ENCODE measurements at regions not wholly inside any gene's neighbourhood (a gene's known extent, or its start where the extent isn't known, plus 50 kb on each side); places are given as distances from the start of the nearest gene placed in this dataset.

GRCh38 chr9:134967547-134967930, 49.8 kb upstream of the FCN1 start:
- Histone ChIP-seq H3K9me3 (no peaks in the 10 kb centered on the region), H3K36me3 (ENCODE audit: low read depth, missing control alignments) (no peaks in the 10 kb centered on the region), H3K27me3 (no peaks in the 10 kb centered on the region), H3K4me1 (no peaks in the 10 kb centered on the region), H3K27ac (no peak overlapping the region), H3K4me3 (no peak overlapping the region)
- DNase-seq = no peak
- intact Hi-C loops (cut with DNase I; ENCODE audit: low total_unique reads) = no loop called here
- 65 to 88% methylated on average over 1 to 13 of the region's 13 CpGs for WGBS, 2 donors
- no peak for TF ChIP-seq CTCF (IDR thresholded peaks at IDR 0.05)
- TF ChIP-seq POLR2A (IDR thresholded peaks at IDR 0.05) = no peak

GRCh38 chr9:134968011-134968822, 50.5 kb upstream of the FCN1 start:
- TF ChIP-seq CTCF (IDR thresholded peaks at IDR 0.05) = no peak
- H3K27me3 ChIP-seq = no peaks in the 10 kb centered on the region
- H3K4me3 ChIP-seq = no peak overlapping the region
- H3K36me3 ChIP-seq (ENCODE audit: low read depth, missing control alignments) = no peaks in the 10 kb centered on the region
- intact Hi-C loops (cut with DNase I; ENCODE audit: low total_unique reads) = no loop called here
- WGBS, 2 donors = 50 to 51% methylated on average over 13 to 18 of the region's 18 CpGs
- no peak overlapping the region for H3K27ac ChIP-seq
- H3K9me3 ChIP-seq = no peaks in the 10 kb centered on the region
- DNase-seq = no peak
- no peaks in the 10 kb centered on the region for H3K4me1 ChIP-seq

- no peaks in the 10 kb centered on the region for H3K27me3 ChIP-seq
- WGBS, 2 donors = 54 to 88% methylated on average over 3 of the region's 3 CpGs
These were observed 51.0 kb upstream of the FCN1 start for GRCh38 chr9:134968823-134969090.

GRCh38 chr9:134969156-134970045, 51.7 kb upstream of the FCN1 start:
- no peaks in the 10 kb centered on the region for H3K4me1 ChIP-seq
- no peaks in the 10 kb centered on the region for H3K9me3 ChIP-seq
- DNase-seq = no peak
- H3K36me3 ChIP-seq (ENCODE audit: low read depth, missing control alignments) = no peaks in the 10 kb centered on the region
- intact Hi-C loops (cut with DNase I; ENCODE audit: low total_unique reads) = no loop called here
- no peaks in the 10 kb centered on the region for H3K27me3 ChIP-seq
- no peak overlapping the region for H3K27ac ChIP-seq
- 87 to 91% methylated on average over 11 to 15 of the region's 15 CpGs for WGBS, 2 donors
- TF ChIP-seq POLR2A (IDR thresholded peaks at IDR 0.05) (no peak), CTCF (IDR thresholded peaks at IDR 0.05) (no peak)
- no peak overlapping the region for H3K4me3 ChIP-seq

More at GRCh38 chr9:134968823-134969090, 51.0 kb upstream of the FCN1 start:
- H3K27ac ChIP-seq = no peak overlapping the region
- no peaks in the 10 kb centered on the region for H3K9me3 ChIP-seq
- DNase-seq = no peak
- no peaks in the 10 kb centered on the region for H3K36me3 ChIP-seq (ENCODE audit: low read depth, missing control alignments)
- TF ChIP-seq CTCF (IDR thresholded peaks at IDR 0.05) (no peak), POLR2A (IDR thresholded peaks at IDR 0.05) (no peak)
- H3K4me1 ChIP-seq = no peaks in the 10 kb centered on the region
- intact Hi-C loops (cut with DNase I; ENCODE audit: low total_unique reads) = no loop called here
- no peak overlapping the region for H3K4me3 ChIP-seq

Data from testis (tissue), 2 donors.